HG03457 (cell line): ENCODE measurements at regions not wholly inside any gene's neighbourhood (a gene's known extent, or its start where the extent isn't known, plus 50 kb on each side); places are given as distances from the start of the nearest gene placed in this dataset.

Source experiments
- ATAC-seq: cut with Tn5 transposase; IDR thresholded peaks from one replicate; pipeline ENCODE4 v1.9.1; 2021; ENCODE audit warnings: moderate number of reproducible peaks; ENCODE audit not compliant: unreplicated experiment

GRCh38 chr9:115643948-115644727 lies 509.5 kb upstream of the PAPPA start:
- no peak for ATAC-seq

DNA sequence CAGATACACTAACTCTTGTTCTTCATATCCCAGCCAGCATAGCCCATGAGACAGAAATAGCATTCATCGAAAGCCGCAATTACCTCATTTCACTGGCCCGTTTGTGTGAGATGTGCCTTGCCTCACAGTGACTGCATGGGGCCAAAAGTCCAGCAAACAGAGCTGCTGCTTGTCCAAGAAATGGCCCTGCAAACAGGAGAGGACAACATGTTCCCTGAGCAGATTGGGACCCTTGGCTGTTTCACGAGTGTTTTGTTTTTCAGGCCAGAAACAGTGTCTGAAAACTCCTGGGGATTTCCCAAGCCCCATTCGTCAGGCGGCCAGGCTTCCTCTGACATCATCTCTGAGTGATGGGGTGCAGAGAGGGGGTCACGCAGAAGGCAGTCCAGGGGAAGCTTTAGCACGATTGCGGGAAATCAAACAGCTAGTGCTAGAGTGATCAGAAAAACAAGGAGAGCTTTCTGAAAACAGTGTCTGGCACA lies 503.6 kb upstream of the PAPPA start:
- ATAC-seq, result no peak

- ATAC-seq, result no peak
These were observed 502.8 kb upstream of the PAPPA start for GRCh38 chr9:115650768-115651167.

DNA sequence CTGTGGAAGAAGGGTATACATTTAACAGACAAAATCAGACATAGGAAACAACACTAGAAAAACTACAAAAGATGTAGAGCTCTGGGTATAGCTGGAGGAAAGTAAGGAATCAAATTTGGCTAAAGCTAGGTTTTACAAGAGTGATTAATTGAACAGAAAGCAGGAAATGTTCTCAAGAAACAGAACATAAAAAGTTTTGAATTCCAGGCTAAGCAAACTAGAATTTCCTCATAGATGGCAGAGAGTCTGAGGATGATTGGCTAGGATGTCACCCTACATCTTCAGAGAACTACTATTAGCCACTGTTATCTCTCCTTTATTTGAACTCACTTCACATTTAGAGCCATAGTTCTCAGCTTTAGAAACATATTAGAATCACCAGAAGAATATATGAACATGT lies 502.1 kb upstream of the PAPPA start:
- ATAC-seq, result no peak

DNA sequence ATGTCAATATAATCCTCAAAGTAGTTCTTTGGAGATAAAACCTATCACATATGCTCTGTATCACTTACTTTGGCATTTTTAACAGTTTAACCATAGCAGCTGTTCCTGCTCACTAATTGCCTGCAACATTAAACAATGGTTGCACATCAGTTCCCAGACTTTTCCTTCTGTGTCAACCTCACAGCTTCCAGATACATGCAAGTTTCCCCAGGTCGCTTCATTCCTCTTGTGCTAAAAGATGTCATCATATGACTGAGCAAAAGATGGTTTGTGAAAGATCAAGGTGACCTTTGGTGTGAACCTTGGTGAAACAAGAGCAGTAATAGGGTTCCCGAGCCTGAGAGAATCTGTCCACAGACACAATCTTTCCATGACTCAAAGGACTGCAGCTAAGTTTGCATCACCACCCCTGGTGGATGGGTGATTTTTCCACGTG lies 500.4 kb upstream of the PAPPA start:
- ATAC-seq, result no peak

DNA sequence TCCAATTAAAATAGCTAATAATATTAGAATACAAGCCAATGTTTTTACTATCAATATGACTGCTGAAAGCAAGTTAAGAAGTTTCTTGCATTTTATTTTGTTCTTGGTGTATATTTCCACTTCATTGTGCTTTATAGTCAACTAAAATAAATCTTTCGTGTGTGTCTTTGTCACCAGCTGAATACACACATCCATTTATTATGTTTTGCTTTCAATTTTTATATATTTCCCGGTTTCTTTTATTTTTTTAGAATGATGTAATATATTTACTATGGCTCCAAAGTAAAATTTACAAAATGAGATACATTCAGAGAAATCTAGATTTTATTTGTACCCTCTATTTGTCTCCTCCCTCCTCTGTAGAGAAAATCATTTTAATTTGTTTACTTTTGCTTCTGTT lies 495.9 kb upstream of the PAPPA start:
- no peak for ATAC-seq

GRCh38 chr9:115665519-115665918 lies 488.1 kb upstream of the PAPPA start:
- ATAC-seq, result no peak

DNA sequence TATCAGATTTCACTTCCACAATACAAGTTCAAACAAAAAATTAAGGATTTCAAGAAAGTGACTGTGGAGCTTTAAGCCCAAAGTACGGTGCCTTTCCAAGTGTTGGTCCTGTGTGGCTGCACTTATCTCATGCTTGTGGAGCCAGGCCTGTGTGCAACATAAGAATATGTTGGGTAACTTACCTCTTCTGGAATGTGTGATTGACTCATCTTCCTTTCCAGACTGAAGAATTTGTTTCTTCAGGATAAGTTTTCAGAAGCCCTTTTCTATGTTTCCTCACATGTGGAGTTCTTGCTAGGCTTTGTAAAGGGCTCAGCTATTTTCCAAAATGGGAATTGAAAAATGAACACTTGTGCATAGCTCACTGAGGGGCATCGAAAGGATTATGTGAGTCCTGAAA lies 485.1 kb upstream of the PAPPA start:
- no peak for ATAC-seq

- no peak for ATAC-seq
These were observed 482.2 kb upstream of the PAPPA start for GRCh38 chr9:115671236-115671962.

DNA sequence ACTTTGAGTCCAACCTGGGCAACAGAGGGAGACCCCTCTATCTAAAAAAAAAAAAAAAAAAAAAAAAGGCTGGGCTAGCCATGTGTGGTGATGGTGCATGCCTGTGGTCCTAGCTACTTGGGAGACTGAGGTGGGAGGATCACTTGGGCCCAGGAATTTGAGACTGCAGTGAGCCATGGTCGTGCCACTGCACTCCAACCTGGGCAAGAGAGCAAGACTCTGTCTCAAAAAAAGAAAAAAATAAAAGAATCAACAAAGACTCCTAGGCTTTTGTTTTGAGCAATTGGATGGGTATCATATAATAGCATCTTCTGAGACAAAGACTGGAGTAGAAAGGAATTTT lies 481.7 kb upstream of the PAPPA start:
- no peak for ATAC-seq

GRCh38 chr9:115672477-115673316 lies 480.9 kb upstream of the PAPPA start:
- no peak for ATAC-seq

- no peak for ATAC-seq
These were observed 480.0 kb upstream of the PAPPA start for GRCh38 chr9:115673599-115673998.

DNA sequence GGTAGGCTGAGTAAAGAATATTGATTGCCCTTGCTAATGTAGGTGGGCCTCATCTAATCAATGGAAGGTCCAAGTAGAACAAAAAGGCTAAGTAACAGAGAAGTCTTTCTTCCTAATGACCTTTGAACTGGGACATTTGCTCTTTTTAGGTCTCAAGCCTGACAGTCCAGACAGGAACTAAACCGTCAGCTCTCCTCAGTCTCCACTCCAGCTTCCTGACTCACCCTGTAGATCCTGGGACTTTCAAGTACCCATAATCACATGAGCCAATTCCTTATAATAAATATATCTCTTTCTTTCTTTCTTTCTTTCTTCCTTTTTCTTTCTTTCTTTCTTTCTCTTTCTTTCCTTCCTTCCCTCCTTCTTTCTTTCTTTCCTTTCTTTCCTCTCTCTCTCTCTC lies 479.5 kb upstream of the PAPPA start:
- no peak for ATAC-seq

DNA sequence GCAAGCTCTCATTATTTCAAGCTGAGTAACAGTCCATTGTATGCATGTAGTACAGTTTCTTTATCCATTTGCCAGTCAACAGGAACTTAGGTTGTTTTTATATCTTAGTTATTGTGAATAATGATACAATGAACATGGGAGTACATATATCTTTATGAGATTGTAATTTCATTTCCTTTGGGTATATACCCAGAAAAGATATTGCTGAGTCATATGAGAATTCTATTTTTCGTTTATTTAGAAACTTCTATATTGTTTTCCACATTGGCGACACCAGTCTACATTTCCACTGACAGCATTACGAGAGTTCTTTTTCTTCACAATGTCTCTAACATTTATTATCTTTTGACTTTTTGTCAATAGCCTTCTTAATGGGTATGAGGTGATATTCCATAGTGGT lies 477.8 kb upstream of the PAPPA start:
- no peak for ATAC-seq

DNA sequence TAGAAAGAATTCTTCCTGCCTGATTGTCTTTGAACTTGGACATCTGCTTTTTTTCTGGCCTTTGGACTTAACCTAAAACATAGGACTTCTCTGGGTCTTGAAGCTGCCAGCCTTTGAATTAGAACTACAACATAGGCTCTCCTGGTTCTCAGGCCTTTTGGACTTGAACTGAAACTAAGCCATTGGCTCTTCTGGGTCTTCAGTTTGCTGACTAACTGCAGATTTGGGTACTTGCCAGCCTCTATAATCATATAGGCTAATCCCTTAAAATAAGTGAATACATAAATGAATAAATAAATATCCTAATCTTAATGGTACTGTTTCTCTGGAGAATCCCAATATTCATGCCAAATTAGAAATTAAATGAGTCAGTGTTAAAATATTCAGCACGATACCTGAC lies 473.4 kb upstream of the PAPPA start:
- no peak for ATAC-seq

DNA sequence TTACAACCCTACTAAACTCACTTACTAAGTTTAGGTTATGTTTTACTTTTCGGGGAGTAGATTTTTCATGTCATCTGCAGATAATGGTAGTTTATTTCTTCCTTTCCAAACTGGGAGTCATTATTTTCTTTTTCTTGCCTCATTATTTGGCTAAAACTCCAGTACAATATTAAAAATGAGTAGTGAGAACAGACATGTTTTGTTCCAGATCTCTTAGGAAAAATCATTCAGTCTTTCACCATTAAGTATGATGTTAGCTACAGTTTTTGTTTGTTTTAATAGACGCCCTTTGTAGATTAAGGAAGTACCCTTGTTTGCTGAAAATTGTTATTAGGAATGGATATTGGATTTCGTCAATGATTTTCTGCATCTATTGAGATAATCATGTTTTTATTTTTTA lies 472.0 kb upstream of the PAPPA start:
- ATAC-seq, result no peak

GRCh38 chr9:115686069-115686468 lies 467.5 kb upstream of the PAPPA start:
- ATAC-seq, result no peak

DNA sequence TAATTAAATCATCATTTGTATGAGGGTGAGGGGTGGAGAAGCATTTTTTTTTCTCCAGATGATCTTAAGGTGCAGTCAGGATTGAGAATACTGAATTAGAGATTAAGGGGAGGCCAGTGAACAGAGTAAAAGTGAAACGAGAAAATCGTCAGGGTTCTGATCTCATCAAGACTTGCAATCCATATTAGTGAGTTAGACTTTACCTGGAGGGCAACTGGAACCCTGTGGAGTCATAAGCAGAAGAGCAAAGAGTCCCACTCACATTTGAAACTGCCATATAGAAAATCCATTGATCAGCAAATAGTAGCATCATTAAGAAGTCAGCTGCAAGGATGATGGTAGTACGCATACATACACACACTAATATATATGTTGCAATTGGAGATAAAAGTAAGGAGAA lies 466.2 kb upstream of the PAPPA start:
- ATAC-seq, result no peak

DNA sequence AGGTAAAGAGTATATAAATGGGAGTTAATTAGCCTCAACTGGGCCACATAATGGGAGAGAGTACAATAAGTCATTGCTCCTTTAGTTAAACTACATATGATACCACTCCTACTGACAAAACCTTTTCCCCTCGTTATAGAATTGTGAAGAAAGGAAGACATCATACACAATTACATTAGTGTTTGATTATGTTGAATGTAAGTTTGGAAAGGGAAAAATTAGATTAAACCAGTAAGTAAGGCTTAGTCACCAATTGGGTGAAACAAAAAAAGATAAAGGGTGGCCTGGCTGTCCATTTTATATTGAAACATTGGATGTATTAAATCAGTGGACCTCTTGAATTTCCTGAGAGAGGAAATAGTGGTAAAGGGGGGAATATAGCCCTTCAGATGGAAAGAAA lies 464.3 kb upstream of the PAPPA start:
- ATAC-seq, result no peak

DNA sequence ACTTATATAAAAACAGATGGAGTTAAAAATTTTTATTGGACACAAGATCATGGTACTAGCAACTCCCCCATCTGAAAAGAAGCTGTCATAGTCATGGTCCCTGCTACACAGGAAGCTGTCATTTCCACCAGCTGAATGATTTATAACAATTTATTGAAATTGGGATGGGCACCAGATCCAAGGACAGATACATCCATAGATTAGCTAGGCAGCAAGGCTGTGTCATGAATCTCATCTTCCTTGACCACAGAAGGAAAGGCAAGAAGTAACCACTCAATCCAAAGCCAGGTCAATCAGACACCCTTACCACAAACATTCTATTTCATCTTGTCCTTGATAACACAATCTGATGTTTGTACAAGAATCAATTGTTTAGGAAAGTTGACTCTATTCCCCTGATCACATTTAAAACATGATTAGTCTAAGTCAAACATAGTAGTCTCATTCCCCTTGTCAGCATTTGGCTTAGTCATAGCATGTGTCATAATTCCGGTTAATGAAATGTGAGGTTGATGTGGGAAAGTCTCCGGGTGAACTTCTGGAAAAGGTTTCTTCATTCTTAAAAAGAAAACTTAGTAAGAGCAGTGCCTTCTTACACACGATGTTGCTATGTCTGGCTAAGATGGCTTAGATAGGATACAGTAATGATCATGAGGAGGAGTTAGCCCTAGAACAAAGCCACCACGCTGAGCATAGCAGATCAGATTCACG lies 462.6 kb upstream of the PAPPA start:
- ATAC-seq, result no peak

DNA sequence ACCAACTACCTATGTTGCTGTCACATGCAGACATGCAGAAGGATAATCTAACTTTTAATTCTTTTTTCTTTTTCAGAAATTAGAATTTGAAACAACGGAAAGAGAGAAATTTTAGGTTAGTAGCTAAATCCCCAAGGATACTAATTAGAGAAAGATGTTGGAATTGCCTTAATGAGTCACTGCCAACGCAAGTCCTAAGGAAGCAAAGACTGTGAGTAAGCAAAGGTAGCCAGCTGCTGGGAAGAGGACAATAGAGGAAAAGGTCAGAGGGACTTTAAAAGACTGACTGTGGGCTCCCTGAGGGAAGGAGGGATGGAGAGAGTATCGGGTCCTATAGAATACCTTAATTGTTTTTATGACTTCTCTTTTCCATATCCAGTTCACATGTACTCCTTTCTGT lies 461.9 kb upstream of the PAPPA start:
- ATAC-seq, result no peak
